ENCODE measurements at regions not wholly inside any gene's neighbourhood (a gene's known extent, or its start where the extent isn't known, plus 50 kb on each side); places are given as distances from the start of the nearest gene placed in this dataset.

GRCh38 chr15:29567336-29567735 is 254.9 kb downstream of the TJP1 start:
- no peak for TF ChIP-seq POLR2A (IDR thresholded peaks at IDR 0.05)
- TF ChIP-seq CTCF (IDR thresholded peaks at IDR 0.05) = no peak
